GM20000 (cell line): ENCODE measurements at regions not wholly inside any gene's neighbourhood (a gene's known extent, or its start where the extent isn't known, plus 50 kb on each side); places are given as distances from the start of the nearest gene placed in this dataset.

Source experiments
- DNase-seq: peaks from one replicate; pipeline ENCODE4 v3.0.0; 2012; ENCODE audit warnings: low spot score
- CTCF ChIP-seq: IDR thresholded peaks from 2 replicates; pipeline ENCODE4 v1.5.1; 2012; ENCODE audit warnings: mild to moderate bottlenecking, control low read depth; ENCODE audit errors: extremely low read depth, missing control alignments

- TF ChIP-seq CTCF = no peak
- no peak for DNase-seq
These were observed 1130.4 kb upstream of the SLC10A2 start for GRCh38 chr13:104196611-104197010.

GRCh38 chr13:104181526-104182231, 1115.5 kb upstream of the SLC10A2 start:
- DNase-seq = no peak
- no peak for TF ChIP-seq CTCF

- no peak for TF ChIP-seq CTCF
- DNase-seq = no peak
These were observed 1104.9 kb upstream of the SLC10A2 start for GRCh38 chr13:104170980-104171555.

- DNase-seq = no peak
- no peak for TF ChIP-seq CTCF
These were observed 1097.8 kb upstream of the SLC10A2 start for GRCh38 chr13:104163866-104164630.

GRCh38 chr13:104160536-104160935, 1094.3 kb upstream of the SLC10A2 start:
- TF ChIP-seq CTCF = no peak
- DNase-seq = no peak

- DNase-seq = no peak
- TF ChIP-seq CTCF = no peak
These were observed 1077.7 kb upstream of the SLC10A2 start for GRCh38 chr13:104143760-104144416.

- no peak for TF ChIP-seq CTCF
- DNase-seq = no peak
These were observed 1074.3 kb upstream of the SLC10A2 start for GRCh38 chr13:104140552-104140951.
